ENCODE measurements at regions not wholly inside any gene's neighbourhood (a gene's known extent, or its start where the extent isn't known, plus 50 kb on each side); places are given as distances from the start of the nearest gene placed in this dataset.

GRCh38 chr6:165799391-165800153 lies 136.5 kb upstream of the PDE10A start:
- H3K79me2 ChIP-seq (ENCODE audit: control insufficient read depth, insufficient read depth, low read length): no peaks in the 10 kb centered on the region
- no peak overlapping the region for H2AFZ ChIP-seq (ENCODE audit: low read depth, low read length)
- FAIRE-seq: no peak
- no peaks in the 10 kb centered on the region for H3K9me3 ChIP-seq (replicated peaks; ENCODE audit: control insufficient read depth, insufficient read depth, low read length)
- no peaks in the 10 kb centered on the region for H3K36me3 ChIP-seq (ENCODE audit: control insufficient read depth in 2 of 2, extremely low read depth in 1 of 2, insufficient read depth in 2 of 2, low read length in 2 of 2)
- intact Hi-C loops (cut with micrococcal nuclease): no loop called here
- no peak overlapping the region for H3K4me3 ChIP-seq (replicated peaks in 1 of 3; ENCODE audit: insufficient read depth in 1 of 3, low read depth in 1 of 3, low read length in 3 of 3)
- peaks cover 3 to 9% of the 10 kb centered on the region in 2 experiments for H3K27me3 ChIP-seq (ENCODE audit: control insufficient read depth in 2 of 2, insufficient read depth in 2 of 2, low read length in 2 of 2)
- ChIA-PET CTCF (interaction anchor here (0.8 kb wide), 1 partner anchor 70 kb away, joined by 3 read pairs; no protein-coding TSS in a partner anchor), POLR2A (no interaction called here)
- dilution Hi-C loops (cut with MboI; ENCODE audit: extremely low pct_ligation_motif_present, low sequenced_read_pairs): no loop called here
- no peaks in the 10 kb centered on the region for H3K9me1 ChIP-seq (replicated peaks; ENCODE audit: control insufficient read depth, extremely low read depth, insufficient read depth, low read length)
- no peak overlapping the region for H3K9ac ChIP-seq (replicated peaks; ENCODE audit: extremely low read depth, insufficient read depth, low read length)
- H3K27ac ChIP-seq (ENCODE audit: insufficient read depth, low read depth, low read length): no peak overlapping the region
- TF ChIP-seq CTCF (IDR thresholded peaks at IDR 0.05; ENCODE audit: extremely low read depth in 1 of 2, insufficient read depth in 1 of 2, low read depth in 1 of 2, low read length in 2 of 2): no peak
- TF ChIP-seq EZH2 (IDR thresholded peaks at IDR 0.05; ENCODE audit: borderline replicate concordance, low read depth, low read length, severe bottlenecking): no peak
- no peak for TF ChIP-seq POLR2A (IDR thresholded peaks at IDR 0.05; ENCODE audit: low read depth, low read length)
- TF ChIP-seq MYC (IDR thresholded peaks at IDR 0.05; ENCODE audit: low read depth, low read length): no peak
- no peak for TF ChIP-seq JUN (IDR thresholded peaks at IDR 0.05; ENCODE audit: borderline replicate concordance, insufficient read depth, insufficient read length, low read depth)
- no peak for TF ChIP-seq POLR2AphosphoS5 (IDR thresholded peaks at IDR 0.05; ENCODE audit: insufficient read depth, low read depth, low read length)
- no peak for TF ChIP-seq FOS (IDR thresholded peaks at IDR 0.05; ENCODE audit: borderline replicate concordance, insufficient read depth, low read length)
- no peak overlapping the region for H3K4me2 ChIP-seq (ENCODE audit: insufficient read depth, low read length)
- H3K4me1 ChIP-seq (ENCODE audit: control insufficient read depth, extremely low read depth, insufficient read depth, low read length): no peaks in the 10 kb centered on the region
- H4K20me1 ChIP-seq (replicated peaks; ENCODE audit: control insufficient read depth, extremely low read depth, insufficient read depth, low read length): no peaks in the 10 kb centered on the region
- BruUV-seq (replicated peaks): no TSS peak
- no peak for DNase-seq (ENCODE audit: low read depth, low spot score)

Measured in endothelial cell of umbilical vein (primary cell).